CD4-positive, alpha-beta T cell treated with Interleukin-15 for 1 hour (primary cell): ENCODE measurements at regions not wholly inside any gene's neighbourhood (a gene's known extent, or its start where the extent isn't known, plus 50 kb on each side); places are given as distances from the start of the nearest gene placed in this dataset.

Experiments
- DNase-seq: peaks from one replicate; pipeline ENCODE4 v3.0.0-alpha.2; 2020

DNA sequence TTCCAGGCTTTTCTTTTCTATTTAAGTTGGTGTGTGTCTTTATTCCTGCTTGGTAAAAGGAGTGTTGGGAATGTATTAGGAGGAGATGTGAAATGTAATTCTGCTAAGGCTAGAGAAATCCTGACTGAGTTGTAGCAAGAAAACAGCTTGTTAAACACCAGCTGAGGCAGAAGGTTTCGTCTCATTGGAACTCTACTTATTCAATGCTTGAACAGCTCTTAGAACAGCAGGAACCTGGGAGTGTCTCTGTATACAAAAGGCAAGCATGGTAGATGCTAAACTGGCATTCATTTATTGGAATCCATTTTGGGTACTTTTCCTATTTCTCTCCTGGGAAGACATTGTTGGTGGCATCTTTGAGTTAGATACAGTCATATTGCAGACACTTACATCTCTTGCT lies 280.9 kb downstream of the HRH4 start:
- no peak for DNase-seq

DNA sequence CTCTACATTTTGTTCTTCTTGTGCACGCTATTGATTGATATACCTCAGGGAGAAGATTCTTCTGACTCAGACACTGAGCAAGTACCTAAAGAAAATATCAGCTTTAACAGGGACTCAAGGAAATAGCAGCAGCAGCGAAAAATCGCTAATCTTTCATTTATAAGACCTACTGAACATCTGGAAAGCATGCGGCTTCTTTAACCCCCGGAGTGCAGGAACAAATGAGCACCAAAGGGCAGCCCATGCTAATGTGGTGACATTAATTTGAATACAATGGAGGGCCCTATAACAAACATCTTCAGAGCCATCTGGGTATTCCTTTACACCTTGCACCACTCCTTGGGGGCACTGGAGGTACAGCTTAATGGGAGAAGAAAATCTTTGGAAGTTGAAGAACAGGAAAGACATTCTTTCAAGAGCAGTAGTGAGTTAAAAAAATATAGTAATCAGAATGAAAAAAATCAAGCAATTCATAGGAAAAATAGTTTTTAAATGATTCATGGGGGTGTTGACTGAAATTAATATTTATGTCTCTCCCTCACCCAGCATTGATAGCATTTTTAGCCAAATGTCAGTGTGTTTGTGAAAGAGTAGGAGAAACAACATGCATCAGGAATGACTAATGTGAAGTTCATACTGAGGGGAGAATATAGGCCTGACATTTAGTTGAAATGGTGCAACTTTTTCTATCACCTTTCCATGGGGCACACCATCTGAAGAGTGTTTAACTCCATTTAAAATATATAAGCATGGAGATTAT lies 281.7 kb downstream of the HRH4 start:
- DNase-seq, result no peak

GRCh38 chr18:24754583-24755253 lies 294.3 kb downstream of the HRH4 start:
- no peak for DNase-seq

- DNase-seq, result no peak
Observed at GRCh38 chr18:24756385-24756784, 295.9 kb downstream of the HRH4 start.

DNA sequence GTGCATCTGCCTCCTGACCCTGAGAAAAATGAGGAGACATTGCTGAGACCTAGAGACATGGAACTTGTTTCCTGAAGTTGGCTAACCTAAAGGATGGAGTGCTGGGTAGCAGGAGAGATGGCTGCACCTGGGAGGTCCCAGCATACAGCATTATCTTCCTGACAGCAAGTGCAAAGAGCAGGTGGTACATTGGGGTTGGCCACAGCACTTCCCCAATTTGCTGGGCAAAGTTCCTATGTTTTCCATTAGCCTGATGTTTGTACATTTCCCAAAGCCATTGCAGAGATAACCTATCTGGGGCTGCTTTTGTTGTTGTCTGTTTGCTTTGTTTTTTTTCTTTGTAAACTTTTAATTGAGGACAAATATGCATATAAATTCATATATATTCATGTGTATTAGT lies 296.7 kb downstream of the HRH4 start:
- no peak for DNase-seq

- DNase-seq, result no peak
Observed at GRCh38 chr18:24761765-24762164, 301.3 kb downstream of the HRH4 start.

DNA sequence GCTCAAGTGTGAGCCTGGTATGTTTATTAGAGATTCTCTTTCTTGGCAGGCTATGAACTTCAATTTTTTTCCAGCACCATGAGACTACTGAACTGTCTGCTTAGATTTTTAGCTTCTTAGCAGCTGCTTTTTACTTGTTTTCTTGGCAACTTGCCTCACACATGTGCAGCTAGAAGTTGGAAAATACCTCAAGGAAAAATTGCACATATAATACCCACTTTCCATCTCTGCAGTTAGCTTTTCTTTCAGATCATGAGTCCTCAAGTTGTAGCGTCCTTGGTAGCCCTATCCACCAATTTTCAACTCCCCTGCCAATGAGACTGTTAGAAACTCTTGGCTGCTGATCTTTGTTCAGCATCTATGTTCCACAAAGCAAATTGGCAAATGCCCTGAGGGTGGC lies 302.1 kb downstream of the HRH4 start:
- no peak for DNase-seq

DNA sequence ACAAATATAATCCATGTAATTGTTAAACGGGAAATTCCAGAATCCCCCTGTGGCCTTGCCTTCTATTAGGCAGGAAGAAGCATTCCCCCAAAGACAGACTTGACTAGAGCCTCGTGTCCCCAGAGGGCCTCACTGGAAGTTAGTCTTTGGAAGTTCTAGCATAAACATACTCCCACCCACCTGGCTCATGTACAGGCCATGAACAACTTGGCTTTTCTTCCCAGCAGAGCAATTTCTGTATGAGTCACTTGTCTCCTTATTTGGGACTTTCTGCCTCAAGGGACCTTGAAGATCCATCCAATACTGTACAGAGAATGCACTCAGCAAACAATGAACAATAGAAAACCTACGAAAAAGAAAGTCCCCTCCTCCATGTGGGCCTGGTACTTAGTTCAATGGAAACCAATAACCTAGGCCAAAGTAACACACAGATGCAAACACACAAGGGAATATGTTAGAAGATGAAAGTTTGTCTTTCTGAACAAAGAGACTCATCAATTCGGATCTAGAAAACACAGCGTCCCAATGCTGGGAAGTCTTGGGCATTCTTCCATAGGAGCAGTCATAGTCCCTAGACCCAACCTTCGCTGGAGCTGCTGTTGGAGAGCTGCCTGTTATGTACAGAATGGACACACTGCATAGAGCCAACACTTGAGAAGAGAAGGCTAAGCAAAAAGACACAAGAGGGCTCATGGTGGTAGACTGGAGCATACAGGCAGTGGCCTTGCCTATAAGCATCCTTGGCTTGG lies 303.5 kb downstream of the HRH4 start:
- DNase-seq, result no peak

DNA sequence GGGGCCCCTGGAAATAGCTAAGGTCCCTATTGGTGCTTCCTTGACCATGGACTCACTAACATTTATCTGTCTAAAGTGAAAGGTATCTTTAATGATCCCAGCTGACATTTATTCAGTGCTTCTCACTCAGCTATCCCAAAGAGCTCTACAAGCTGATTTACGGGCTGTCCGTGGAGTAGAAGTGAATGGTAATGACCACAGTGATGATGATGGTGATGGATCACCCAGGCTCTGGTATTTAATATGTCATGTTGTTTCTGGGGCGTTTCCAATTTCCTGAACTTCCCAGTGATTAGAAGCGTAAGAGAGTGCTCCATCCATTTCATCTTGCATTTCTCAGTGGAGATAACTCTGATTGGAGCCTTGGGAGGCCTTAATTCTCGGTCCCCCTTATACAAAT lies 304.3 kb downstream of the HRH4 start:
- no peak for DNase-seq

- DNase-seq, result no peak
Observed at GRCh38 chr18:24766376-24766775, 305.9 kb downstream of the HRH4 start.

- DNase-seq, result no peak
Observed at GRCh38 chr18:24770311-24771024, 310.0 kb downstream of the HRH4 start.

- DNase-seq, result no peak
Observed at GRCh38 chr18:24771300-24771699, 310.9 kb downstream of the HRH4 start.

DNA sequence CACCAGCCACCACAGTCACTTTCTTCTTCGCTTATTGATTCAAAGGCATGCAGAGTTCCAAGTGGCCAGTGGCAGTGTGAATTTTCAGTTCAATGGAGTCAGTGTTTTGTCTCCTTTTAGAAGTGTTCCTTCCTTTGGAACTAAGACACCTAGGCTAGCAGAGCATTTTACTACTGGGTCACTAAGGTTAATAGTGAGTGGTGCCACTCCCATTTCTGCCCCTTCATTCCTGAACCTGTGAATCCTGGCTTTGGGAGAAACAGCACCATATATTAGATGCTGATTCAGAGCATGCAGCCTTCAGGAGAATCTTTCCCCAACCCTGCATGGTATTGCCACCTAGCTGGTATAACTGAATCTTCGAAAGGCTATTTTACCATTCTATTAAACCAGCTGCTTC lies 312.7 kb downstream of the HRH4 start:
- no peak for DNase-seq

DNA sequence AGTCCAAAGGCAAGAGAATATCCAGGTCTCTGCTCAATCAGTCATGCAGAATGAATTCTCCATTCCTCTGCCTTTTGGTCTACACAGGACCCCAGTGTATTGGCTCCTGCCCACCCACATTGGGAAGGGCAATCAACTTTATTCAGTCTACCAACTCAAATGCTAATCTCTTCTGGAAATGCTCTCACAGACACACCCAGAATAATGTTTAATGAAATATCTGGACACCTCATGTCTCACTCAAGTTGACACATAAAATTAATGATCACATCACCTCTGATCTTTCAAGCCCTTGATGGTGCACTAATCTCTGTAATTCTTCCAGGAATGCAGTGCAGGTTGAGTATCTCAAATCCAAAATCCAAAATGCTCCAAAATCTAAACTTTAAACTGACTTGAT lies 315.6 kb downstream of the HRH4 start:
- no peak for DNase-seq

- DNase-seq, result no peak
Observed at GRCh38 chr18:24778810-24779418, 318.5 kb downstream of the HRH4 start.

DNA sequence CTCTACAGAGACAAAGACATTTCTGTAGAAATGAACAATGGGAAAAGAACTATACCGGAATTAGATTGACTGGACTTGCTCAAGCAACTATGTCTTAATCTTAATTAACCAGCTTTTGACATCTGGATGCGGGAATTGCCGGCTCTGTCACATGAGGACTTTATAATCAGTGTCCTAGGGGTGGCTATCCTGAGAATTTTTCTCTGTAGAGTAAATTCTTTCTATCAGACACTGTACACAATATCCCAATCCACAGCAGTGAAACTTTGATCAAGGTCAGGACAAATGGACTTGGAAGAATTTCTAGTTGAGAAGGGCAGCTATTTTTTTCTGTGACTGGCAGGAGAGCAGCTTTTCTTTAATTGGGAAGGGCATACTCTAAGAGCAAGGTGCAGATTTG lies 322.1 kb downstream of the HRH4 start:
- no peak for DNase-seq

DNA sequence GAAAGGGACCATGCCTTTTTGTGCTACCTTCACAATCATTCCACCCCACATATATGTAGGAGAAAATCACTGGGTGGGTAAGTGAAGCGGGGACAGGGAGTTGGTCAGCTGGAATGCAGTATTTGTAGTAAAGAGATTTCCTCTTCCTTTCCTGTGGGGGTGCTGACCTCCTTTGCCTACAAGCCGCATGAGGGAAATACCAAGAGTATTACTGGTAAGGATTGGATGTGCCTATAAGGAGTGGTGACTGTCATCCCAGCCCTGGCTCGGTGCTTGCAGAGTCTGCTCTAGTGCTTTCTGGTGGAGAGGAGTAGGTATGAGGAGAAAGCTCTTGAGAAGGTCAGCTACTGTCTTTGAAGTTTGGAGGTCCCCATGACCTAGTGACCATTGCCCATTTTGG lies 324.6 kb downstream of the HRH4 start:
- DNase-seq, result no peak

- DNase-seq, result no peak
Observed at GRCh38 chr18:24786027-24786426, 325.6 kb downstream of the HRH4 start.

DNA sequence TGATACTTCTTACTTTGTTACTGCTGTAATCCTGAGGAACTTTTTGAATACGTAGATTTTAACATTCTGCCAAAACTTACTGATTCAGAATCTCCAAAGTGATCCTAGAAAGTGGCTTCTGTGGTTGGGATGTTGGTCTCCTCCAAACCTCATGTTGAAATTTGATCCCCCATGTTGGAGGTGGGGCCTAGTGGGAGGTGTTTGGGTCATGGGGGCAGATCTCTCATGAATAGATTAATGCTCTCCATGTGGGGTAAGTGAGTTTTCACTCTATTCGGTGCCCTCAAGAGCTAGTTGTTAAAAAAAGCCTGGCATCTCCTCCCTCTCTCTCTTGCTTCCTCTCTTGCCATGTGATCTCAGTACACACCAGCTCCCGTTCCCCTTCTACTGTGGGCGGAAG lies 329.9 kb downstream of the HRH4 start:
- DNase-seq, result no peak

- no peak for DNase-seq
Observed at GRCh38 chr18:24791751-24792545, 331.5 kb downstream of the HRH4 start.

GRCh38 chr18:24793742-24794141 lies 333.3 kb downstream of the HRH4 start:
- DNase-seq, result no peak

- no peak for DNase-seq
Observed at GRCh38 chr18:24795129-24795528, 334.7 kb downstream of the HRH4 start.
